AG04449 (cell line): ENCODE measurements at regions not wholly inside any gene's neighbourhood (a gene's known extent, or its start where the extent isn't known, plus 50 kb on each side); places are given as distances from the start of the nearest gene placed in this dataset.
"Not testable (repeated sequence)": the region's sequence is repeated elsewhere in the genome, so short reads cannot be mapped to it uniquely, and the experiment has no call there.

Experiments
- CTCF ChIA-PET: fragments of 350-600 bp; formaldehyde crosslinking; extraction: SDS; loops from one replicate; lab custom pipeline; 2021; ENCODE audit warnings: antibody characterized with exemption; lab: Yijun Ruan, JAX
- POLR2A ChIA-PET: fragments of 400-600, 350-600 bp; formaldehyde crosslinking; extraction: SDS; loops from one replicate; lab custom pipeline; 2020; ENCODE audit warnings: antibody characterized with exemption, inconsistent platforms; lab: Yijun Ruan, JAX
- DNase-seq: peaks from one replicate; pipeline ENCODE4 v3.0.0-alpha.2; 2010; ENCODE audit warnings: low read depth, low spot score
- H3K4me3 ChIP-seq: 2 replicates; pipeline ENCODE4 v1.5.1; 2011; ENCODE audit warnings: low read depth, mild to moderate bottlenecking, control low read depth, low read length

DNA sequence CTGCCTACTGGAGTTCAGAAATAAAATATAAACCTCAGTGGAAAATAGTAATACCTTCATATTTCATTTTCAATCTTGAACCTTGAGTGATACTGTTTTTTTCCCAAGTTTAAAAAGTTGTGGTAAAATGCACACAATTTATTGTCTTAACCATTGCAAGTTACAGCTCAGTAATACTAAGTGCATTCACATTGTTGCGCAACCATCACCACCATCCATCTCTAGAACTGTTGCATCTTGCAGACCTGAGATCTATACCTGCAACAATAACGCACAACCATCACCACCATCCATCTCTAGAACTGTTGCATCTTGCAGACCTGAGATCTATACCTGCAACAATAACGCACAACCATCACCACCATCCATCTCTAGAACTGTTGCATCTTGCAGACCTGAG lies 162.6 kb upstream of the PLGLB1 start:
- POLR2A ChIA-PET, CTCF ChIA-PET, H3K4me3 ChIP-seq, DNase-seq: not testable (repeated sequence)

DNA sequence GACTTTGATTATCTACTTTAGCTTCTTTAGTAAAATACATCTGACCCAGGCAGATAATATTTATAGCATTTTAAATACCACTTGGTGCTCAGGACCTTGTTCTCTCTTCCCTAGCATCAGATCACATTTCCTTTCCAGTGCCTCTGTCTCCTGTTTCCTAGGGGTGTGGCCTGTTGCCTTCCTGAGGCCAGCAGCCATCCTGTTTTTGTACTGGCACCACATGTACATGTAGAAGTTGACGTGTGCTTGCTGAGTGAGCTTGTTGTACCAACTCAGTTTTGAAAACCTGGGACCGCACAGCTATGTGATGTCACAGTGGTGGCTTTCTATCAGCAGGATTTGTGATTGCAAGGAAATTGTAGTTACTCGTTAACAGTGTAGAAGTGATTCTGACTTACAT lies 167.6 kb upstream of the PLGLB1 start:
- H3K4me3 ChIP-seq, DNase-seq, POLR2A ChIA-PET, CTCF ChIA-PET: not testable (repeated sequence)

DNA sequence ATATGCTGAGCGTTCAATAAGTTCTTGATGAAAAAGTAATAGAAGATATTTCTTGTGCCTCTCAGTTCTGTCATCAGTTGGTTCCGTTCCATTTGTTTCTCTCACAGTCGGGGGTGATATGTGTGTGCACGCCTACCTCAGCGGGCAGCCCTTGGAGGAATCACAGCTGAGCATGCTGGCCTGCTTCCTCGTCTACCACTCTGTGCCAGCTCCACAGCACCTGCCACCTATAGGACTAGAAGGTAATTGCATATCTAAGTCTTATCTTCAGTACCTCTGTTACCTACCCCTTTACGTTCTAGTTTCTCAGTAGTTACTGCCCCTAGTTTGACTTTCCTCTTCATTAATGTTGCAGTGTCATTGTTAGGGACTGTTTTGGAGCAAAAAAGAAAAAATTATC lies 171.7 kb upstream of the PLGLB1 start:
- CTCF ChIA-PET, H3K4me3 ChIP-seq, DNase-seq, POLR2A ChIA-PET: not testable (repeated sequence)

DNA sequence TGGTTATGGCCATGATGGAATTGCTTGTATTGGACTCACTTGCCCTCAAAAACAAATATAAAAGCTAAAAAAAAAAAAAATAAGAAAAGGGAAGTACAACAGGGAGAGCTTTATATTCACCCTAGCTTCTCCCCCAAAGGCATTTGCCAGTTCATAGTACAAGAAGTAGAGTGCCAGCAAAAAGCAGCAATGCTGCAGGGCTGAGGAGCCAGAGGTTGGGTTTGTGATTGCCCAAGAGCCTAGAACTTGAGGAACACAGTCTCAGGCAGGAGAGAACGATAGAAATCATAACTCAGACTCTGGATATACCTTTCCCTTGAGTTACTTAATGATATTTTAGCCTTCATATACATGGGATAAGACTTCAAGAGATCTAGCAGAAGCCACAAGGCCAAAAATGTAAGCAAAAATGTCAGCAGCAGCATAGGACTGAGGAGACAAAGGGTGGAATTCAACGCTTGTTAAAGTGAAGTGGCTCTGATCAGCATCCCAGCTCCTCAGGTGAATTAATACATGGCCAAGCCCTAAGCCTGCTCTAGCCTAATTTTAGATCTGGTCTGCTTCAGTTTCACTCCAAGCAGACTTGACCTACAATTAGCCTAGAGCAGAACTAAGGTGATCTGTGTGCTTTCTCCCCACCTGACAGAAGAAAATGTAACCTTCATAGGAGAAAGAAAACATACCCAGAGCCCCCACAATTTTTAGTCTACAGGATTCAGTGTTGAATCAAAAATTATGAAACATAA lies 172.8 kb upstream of the PLGLB1 start:
- POLR2A ChIA-PET, CTCF ChIA-PET, H3K4me3 ChIP-seq, DNase-seq: not testable (repeated sequence)

DNA sequence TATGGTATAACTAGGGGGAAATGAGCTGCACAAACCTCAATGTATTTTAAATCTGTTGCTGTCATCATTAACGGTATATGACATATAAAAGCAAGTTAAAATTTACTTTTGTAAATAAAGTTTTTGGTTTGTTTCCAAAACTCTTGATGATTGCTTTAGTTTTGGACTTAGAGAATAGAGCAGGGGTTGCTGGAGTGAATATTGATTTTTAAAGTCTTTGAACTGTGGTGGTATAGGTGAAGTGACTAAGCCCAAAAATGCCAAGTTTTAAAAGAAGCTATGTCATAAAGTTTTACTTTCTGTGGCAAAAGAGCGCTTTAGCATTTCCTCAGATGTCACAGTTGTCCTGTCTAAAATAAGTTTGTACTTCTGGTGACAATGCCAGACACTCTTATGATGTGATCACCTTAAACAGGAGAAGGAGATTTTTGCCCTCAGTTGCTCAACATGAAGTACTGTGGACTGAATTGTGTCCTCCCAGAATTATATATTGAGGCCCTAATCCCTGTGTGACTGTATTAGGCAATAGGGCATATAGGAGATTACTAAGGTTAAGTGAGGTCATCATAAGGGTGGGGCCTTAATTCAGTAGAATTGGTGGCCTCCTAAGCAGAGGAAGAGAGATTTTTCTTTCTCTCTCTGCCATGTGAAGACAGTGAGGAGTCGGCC lies 175.2 kb upstream of the PLGLB1 start:
- DNase-seq, H3K4me3 ChIP-seq, POLR2A ChIA-PET, CTCF ChIA-PET: not testable (repeated sequence)

DNA sequence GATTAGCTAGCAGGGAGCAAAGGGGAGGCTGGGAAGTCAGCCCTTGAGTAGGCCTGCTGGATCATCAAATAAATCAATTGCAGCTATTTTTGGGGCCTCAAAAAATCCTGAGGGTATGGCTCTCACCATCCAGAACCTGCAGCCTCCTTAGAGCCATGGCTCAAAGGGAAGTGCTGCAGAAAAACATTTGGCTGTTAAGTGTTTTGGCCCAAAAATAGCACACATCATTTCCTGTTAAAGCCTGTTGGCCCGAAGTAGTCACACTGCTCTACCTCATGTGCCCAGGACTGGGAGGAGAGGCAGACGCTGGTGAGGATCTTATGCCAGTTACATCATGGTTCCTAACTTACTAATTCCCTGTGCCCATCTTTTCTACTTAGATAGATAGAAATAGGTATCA lies 176.8 kb upstream of the PLGLB1 start:
- H3K4me3 ChIP-seq, POLR2A ChIA-PET, DNase-seq, CTCF ChIA-PET: not testable (repeated sequence)

DNA sequence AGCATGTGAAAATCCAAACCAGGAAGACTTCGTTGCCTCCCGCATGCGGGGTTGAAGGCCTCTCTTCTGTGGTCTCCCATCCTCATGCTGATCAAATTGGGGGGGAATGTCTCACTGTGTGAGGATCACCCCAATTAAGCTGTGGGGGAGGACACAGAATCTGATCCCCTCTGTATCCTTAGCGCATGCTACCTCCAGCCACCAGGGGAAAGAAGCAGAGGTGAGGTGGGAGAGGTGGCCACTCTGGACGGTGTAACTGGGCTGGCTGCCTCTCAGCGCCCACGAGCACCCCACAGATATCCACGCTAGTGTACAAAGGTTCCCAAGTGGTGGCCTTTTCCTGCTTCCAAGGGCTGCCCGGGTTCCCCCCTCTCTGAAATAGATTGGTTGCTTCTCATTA lies 177.6 kb upstream of the PLGLB1 start:
- DNase-seq, H3K4me3 ChIP-seq, POLR2A ChIA-PET, CTCF ChIA-PET: not testable (repeated sequence)

DNA sequence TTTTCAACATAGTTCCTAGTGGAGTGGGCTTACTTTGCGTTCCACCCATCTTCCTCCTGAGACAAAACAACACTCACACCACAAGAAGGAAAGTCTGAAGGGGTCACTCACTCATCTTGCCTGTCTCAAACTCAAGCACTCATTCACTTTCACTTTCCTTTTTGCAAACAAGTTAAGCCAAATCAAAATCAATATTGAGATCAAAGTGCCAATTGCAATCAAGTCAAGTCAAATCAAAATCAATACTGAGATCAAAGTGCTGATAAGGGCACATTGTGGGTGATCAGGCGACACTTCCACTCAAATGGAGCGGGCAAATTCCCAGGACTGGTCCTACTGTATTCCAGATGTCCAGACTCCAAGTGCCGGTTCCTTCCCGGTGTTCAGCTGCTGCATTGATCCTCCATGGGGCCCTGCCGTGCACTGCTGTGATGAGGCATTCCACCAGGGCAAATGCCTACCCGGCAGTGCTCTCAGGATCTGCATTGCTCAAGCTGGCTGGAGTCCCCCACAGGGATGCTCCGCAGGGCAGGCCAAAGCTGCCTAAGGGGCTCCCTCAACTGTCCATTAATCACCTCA lies 183.0 kb upstream of the PLGLB1 start:
- H3K4me3 ChIP-seq, CTCF ChIA-PET, DNase-seq, POLR2A ChIA-PET: not testable (repeated sequence)

DNA sequence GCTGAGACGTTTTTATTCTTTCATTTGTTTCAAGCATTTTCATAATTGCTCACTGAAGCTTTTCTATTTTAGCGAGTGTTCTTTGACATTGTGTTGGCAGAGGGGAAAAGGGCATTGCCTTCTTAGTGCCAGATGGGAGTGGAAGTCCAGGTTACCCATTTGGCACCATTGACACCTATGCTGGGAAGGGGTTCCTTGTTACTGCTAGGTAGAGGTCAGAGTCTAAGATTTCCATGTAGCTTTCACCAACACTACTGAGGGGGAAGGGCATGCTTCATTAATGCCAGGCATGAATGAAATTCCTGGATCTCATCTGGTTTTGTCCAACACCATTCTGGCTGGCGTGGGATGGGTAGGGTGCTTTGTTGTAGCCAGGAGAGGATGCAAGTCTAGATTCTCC lies 191.3 kb upstream of the PLGLB1 start:
- CTCF ChIA-PET, H3K4me3 ChIP-seq, POLR2A ChIA-PET, DNase-seq: not testable (repeated sequence)

DNA sequence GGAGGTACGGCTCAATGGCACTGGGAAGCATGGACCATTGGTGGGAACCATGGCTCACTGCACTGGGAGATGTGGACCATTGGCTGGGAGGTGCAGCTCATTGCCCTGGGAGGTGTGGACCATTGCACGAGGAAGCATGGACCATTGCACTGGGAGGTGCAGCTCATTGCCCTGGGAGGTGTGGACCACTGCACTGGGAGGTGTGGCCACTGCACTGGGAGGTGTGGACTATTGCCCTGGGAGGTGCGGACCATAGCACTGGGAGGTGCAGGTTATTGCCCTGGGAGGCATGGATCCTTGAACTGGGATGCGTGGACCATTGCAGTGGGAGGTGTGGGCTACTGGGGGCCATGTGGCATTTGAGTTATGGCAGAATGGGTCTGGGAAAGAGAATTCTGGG lies 195.4 kb upstream of the PLGLB1 start:
- DNase-seq, POLR2A ChIA-PET, CTCF ChIA-PET, H3K4me3 ChIP-seq: not testable (repeated sequence)

DNA sequence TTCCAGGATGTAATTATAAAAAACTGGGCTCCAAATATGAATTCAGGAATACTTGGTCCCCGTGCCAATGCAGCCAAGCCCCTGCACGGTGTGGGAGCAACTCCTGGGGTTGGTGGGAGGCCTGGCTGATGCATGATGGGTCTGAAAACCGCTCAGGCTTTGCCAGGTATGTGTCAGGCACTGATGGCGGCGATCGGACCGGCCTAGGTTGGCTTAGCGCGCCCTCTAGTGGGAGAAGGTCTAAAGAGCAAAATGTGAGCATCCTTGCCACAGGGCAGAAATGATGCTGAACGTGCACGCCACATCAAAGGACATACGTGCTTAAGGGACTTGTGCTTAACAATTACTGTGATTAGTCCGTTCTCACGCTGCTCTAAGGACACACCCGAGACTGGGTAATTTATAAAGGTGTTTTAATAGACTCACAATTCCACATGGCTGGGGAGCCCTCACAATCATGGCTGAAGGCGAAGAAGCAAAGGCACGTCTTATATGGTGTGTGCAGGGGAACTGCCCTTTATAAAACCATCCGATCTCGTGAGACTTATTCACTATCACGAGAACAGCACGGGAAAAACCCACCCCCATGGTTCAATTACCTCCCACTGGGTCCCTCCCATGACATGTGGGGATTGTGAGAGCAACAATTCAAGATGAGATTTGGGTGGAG lies 196.2 kb upstream of the PLGLB1 start:
- DNase-seq, H3K4me3 ChIP-seq, POLR2A ChIA-PET, CTCF ChIA-PET: not testable (repeated sequence)

DNA sequence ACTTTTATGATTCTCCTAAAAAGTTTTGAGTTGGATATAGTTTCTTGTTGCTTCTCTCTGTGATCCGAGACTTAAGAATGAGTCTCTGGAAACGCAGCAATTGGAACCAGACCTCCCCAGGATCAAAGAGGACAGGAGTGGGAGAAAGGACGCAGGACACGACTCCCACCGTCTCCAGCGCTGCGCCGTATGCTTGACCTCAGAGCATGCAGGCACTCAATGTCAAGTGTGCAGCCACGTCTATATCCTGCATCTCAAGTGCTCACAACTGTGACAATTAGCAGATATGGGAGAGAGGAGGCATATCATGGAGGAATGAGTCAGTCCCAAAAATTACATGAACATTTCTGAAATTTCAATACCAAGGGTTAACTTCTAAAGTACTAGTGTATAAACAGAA lies 199.0 kb upstream of the PLGLB1 start:
- H3K4me3 ChIP-seq, DNase-seq, POLR2A ChIA-PET: not testable (repeated sequence)
- CTCF ChIA-PET, result interaction anchor here (1.1 kb wide), 1 partner anchor 412 kb away, joined by 3 read pairs; no protein-coding TSS in a partner anchor

DNA sequence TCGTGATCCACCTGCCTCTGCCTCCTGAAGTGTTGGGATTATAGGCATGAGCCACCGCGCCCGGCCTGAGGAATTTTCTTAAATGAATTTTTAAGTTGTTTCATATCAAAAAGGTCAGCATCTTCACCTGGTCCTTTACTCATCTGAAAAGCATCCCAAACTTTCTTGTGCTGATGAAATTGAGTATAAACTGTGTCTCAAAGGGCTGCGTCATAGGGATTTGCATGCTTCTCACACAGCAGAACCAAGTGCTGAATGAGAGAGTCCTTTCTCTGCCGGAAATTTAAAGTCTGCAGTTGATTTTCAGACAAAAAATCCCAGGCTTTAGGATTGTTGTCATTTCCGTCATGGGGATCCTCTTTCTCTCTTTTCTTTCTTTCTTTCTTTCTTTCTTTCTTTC lies 200.5 kb upstream of the PLGLB1 start:
- CTCF ChIA-PET, POLR2A ChIA-PET, H3K4me3 ChIP-seq: not testable (repeated sequence)
- peak; percentile 23 for DNase-seq

DNA sequence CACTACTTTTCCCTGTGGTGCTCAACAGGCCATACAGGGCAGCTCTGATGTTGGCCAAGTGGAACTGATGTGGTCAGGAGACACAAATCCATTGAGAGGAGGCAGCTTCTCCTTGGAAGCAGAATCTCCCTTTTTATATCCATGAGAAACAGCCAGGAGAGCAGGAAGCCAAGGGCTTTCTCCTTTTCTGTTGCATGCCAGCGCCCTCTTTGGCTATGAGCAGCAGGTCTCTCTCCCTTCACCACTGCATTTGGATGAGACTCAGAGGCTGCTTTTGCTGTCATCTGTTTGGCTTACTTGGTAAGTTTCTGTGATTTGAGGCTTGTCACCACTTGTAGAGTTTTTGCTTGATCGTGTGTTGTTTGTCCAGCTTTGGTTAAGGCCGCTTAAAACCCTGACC lies 202.2 kb upstream of the PLGLB1 start:
- H3K4me3 ChIP-seq, POLR2A ChIA-PET, CTCF ChIA-PET, DNase-seq: not testable (repeated sequence)

DNA sequence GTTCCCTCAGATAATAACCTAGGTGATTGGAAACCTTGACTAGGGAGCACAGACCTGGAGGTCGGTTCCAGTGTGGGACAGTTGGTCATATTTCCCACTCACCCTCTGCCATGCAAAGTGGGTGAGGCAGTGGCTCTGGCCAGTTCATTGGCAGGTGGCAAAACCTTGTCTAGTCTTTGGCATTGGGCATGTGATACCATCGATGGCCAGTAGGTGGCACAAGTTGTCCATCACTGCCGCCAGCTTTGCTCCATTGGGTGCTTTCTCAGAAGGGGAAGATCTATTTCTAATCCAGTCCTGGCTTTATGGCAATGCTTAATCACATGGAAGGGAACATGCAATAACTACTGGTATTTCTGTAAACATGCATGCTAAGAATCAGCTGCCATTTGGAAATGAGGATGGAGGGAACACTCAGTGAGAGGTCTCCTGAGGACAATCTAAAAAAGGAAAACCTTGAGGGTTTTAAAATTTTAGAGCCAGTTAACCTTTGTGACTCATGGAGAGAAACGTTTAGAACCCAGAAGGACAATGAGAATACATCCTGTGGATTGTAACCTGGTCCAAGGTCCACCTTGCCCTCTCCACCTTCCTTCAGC lies 207.5 kb upstream of the PLGLB1 start:
- POLR2A ChIA-PET, H3K4me3 ChIP-seq, CTCF ChIA-PET, DNase-seq: not testable (repeated sequence)

DNA sequence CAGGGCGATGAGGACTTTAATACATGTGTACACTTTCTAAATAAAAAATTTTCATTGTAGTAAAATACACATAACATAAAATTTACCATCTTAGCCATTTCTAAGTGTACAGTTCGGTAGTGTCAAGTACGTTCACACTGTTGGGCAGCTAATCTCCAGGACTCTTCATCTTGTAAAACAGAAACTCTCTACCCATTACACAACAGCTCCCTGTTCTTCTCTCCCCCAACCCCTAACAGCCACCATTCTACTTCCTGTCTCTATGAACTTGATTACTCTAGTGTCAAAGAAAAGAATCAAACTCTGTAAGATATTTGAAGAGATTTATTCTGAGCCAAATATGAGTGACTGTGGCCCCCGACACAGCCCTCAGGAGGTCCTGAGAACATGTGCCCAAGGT lies 208.3 kb upstream of the PLGLB1 start:
- H3K4me3 ChIP-seq, CTCF ChIA-PET, POLR2A ChIA-PET, DNase-seq: not testable (repeated sequence)
